ENCODE measurements at regions not wholly inside any gene's neighbourhood (a gene's known extent, or its start where the extent isn't known, plus 50 kb on each side); places are given as distances from the start of the nearest gene placed in this dataset.

- DNase-seq, result no peak
- Mint-ChIP-seq H3K27me3 (peaks cover 14% of the 10 kb centered on the region), H3K9me3 (ENCODE audit: insufficient read depth) (no peaks in the 10 kb centered on the region), H3K27ac (no peak overlapping the region), H3K4me1 (no peaks in the 10 kb centered on the region), H3K4me3 (no peak overlapping the region)
- Histone ChIP-seq H3K9me3 (ENCODE audit: control extremely low read depth in 1 of 3, control insufficient read depth in 2 of 3, insufficient read depth in 1 of 3, low read length in 2 of 3) (no peaks in the 10 kb centered on the region), H2AFZ (ENCODE audit: insufficient read depth, low read depth, low read length, poor library complexity, severe bottlenecking) (no peak overlapping the region), H3K36me3 (replicated peaks in 1 of 2; ENCODE audit: control extremely low read depth in 1 of 2, control insufficient read depth in 1 of 2, extremely low read depth in 1 of 2, insufficient read depth in 2 of 2, low read length in 1 of 2) (no peaks in the 10 kb centered on the region), H3K27ac (ENCODE audit: low read length in 2 of 2) (no peak overlapping the region), H3K27me3 (replicated peaks in 1 of 4; ENCODE audit: control extremely low read depth in 1 of 4, control insufficient read depth in 3 of 4, insufficient read depth in 4 of 4, low read length in 3 of 4) (no peaks in the 10 kb centered on the region), H3K4me3 (ENCODE audit: control extremely low read depth in 1 of 5, extremely low read depth in 1 of 5, insufficient read depth in 1 of 5, low read depth in 2 of 5, low read length in 4 of 5) (no peak overlapping the region), H3K4me2 (replicated peaks; ENCODE audit: low read depth, low read length, poor library complexity, severe bottlenecking) (no peak overlapping the region), H4K20me1 (ENCODE audit: control insufficient read depth, insufficient read depth, low read length, poor library complexity, severe bottlenecking) (no peaks in the 10 kb centered on the region), H3K9ac (ENCODE audit: low read length) (no peak overlapping the region), H3K79me2 (ENCODE audit: control insufficient read depth, insufficient read depth, low read length) (no peaks in the 10 kb centered on the region), H3K4me1 (ENCODE audit: control insufficient read depth in 2 of 2, insufficient read depth in 2 of 2, low read length in 2 of 2) (no peaks in the 10 kb centered on the region)
- TF ChIP-seq CTCF (IDR thresholded peaks at IDR 0.05) (no peak), EZH2 (IDR thresholded peaks at IDR 0.05; ENCODE audit: borderline replicate concordance, insufficient read depth, low read depth, low read length, poor library complexity, severe bottlenecking) (no peak)
- ATAC-seq (ENCODE audit: low read depth), result no peak
- 85% methylated on average over 4 of the region's 4 CpGs for WGBS (ENCODE audit: insufficient coverage)
- ChIA-PET POLR2A (no interaction called here), CTCF (interaction anchor here (0.7 kb wide), 1 partner anchor 167 kb away, joined by 3 read pairs; no protein-coding TSS in a partner anchor)
- intact Hi-C loops (cut with micrococcal nuclease), result no loop called here
These were observed 212.5 kb upstream of the CNR1 start for GRCh38 chr6:88378639-88379038.

- DNase-seq (no peak), ATAC-seq (ENCODE audit: low read depth) (no peak)
- H3K9me3 Mint-ChIP-seq (ENCODE audit: insufficient read depth), result no peaks in the 10 kb centered on the region
- H3K27me3 Mint-ChIP-seq, result peaks cover 18% of the 10 kb centered on the region
- no peaks in the 10 kb centered on the region for H3K27me3 ChIP-seq (replicated peaks in 1 of 4; ENCODE audit: control extremely low read depth in 1 of 4, control insufficient read depth in 3 of 4, insufficient read depth in 4 of 4, low read length in 3 of 4)
- H3K4me2 ChIP-seq (replicated peaks; ENCODE audit: low read depth, low read length, poor library complexity, severe bottlenecking), result no peak overlapping the region
- H3K4me1 Mint-ChIP-seq, result no peaks in the 10 kb centered on the region
- intact Hi-C loops (cut with micrococcal nuclease), result no loop called here
- ChIA-PET POLR2A (no interaction called here), CTCF (no interaction called here)
- no peak overlapping the region for H3K27ac ChIP-seq (ENCODE audit: low read length in 2 of 2)
- WGBS (ENCODE audit: insufficient coverage), result 97% methylated on average over 8 of the region's 8 CpGs
- H3K4me3 Mint-ChIP-seq, result no peak overlapping the region
- no peak overlapping the region for H3K27ac Mint-ChIP-seq
- H3K9ac ChIP-seq (ENCODE audit: low read length), result no peak overlapping the region
- H2AFZ ChIP-seq (ENCODE audit: insufficient read depth, low read depth, low read length, poor library complexity, severe bottlenecking), result no peak overlapping the region
- no peaks in the 10 kb centered on the region for H3K79me2 ChIP-seq (ENCODE audit: control insufficient read depth, insufficient read depth, low read length)
- H4K20me1 ChIP-seq (ENCODE audit: control insufficient read depth, insufficient read depth, low read length, poor library complexity, severe bottlenecking), result no peaks in the 10 kb centered on the region
- TF ChIP-seq EZH2 (IDR thresholded peaks at IDR 0.05; ENCODE audit: borderline replicate concordance, insufficient read depth, low read depth, low read length, poor library complexity, severe bottlenecking), result no peak
- no peak for TF ChIP-seq CTCF (IDR thresholded peaks at IDR 0.05)
- no peak overlapping the region for H3K4me3 ChIP-seq (ENCODE audit: control extremely low read depth in 1 of 5, extremely low read depth in 1 of 5, insufficient read depth in 1 of 5, low read depth in 2 of 5, low read length in 4 of 5)
- H3K4me1 ChIP-seq (ENCODE audit: control insufficient read depth in 2 of 2, insufficient read depth in 2 of 2, low read length in 2 of 2), result no peaks in the 10 kb centered on the region
- no peaks in the 10 kb centered on the region for H3K36me3 ChIP-seq (replicated peaks in 1 of 2; ENCODE audit: control extremely low read depth in 1 of 2, control insufficient read depth in 1 of 2, extremely low read depth in 1 of 2, insufficient read depth in 2 of 2, low read length in 1 of 2)
- H3K9me3 ChIP-seq (ENCODE audit: control extremely low read depth in 1 of 3, control insufficient read depth in 2 of 3, insufficient read depth in 1 of 3, low read length in 2 of 3), result no peaks in the 10 kb centered on the region
These were observed 211.9 kb upstream of the CNR1 start for GRCh38 chr6:88377976-88378568.

All from B cell (primary cell).